ENCODE measurements at regions not wholly inside any gene's neighbourhood (a gene's known extent, or its start where the extent isn't known, plus 50 kb on each side); places are given as distances from the start of the nearest gene placed in this dataset.

- TF ChIP-seq CTCF (IDR thresholded peaks at IDR 0.05 in 8 of 11, conservative IDR thresholded peaks at IDR 0.05 in 3 of 11) = no peak
- TF ChIP-seq POLR2A (IDR thresholded peaks at IDR 0.05) = no peak
- TF ChIP-seq POLR2AphosphoS5 (IDR thresholded peaks at IDR 0.05) = no peak
- Histone ChIP-seq H3K9me3 (no peaks in the 10 kb centered on the region), H3K27ac (no peak overlapping the region), H3K4me3 (no peak overlapping the region), H3K27me3 (replicated peaks in 1 of 7) (no peaks in the 10 kb centered on the region), H3K36me3 (no peaks in the 10 kb centered on the region), H3K4me1 (no peaks in the 10 kb centered on the region)
- intact Hi-C loops (cut with DNase I; ENCODE audit: low total_unique reads) = no loop called here
- no peak for DNase-seq
- WGBS, 5 donors = 59 to 69% (median 61%) methylated on average over 6 of the region's 6 CpGs
Observed at GRCh38 chr10:121265360-121266123, 332.7 kb downstream of the FGFR2 start.

- Histone ChIP-seq H3K4me3 (no peak overlapping the region), H3K36me3 (no peaks in the 10 kb centered on the region), H3K9me3 (no peaks in the 10 kb centered on the region), H3K4me1 (no peaks in the 10 kb centered on the region), H3K27ac (no peak overlapping the region), H3K27me3 (replicated peaks in 1 of 7) (no peaks in the 10 kb centered on the region)
- TF ChIP-seq CTCF (IDR thresholded peaks at IDR 0.05 in 8 of 11, conservative IDR thresholded peaks at IDR 0.05 in 3 of 11) (no peak), POLR2A (IDR thresholded peaks at IDR 0.05) (no peak), POLR2AphosphoS5 (IDR thresholded peaks at IDR 0.05) (no peak)
- WGBS, 5 donors = 76 to 89% (median 80%) methylated on average over 5 of the region's 5 CpGs
- intact Hi-C loops (cut with DNase I; ENCODE audit: low total_unique reads) = no loop called here
- DNase-seq = no peak
Observed at GRCh38 chr10:121266370-121266769, 331.9 kb downstream of the FGFR2 start.

- intact Hi-C loops (cut with DNase I; ENCODE audit: low total_unique reads) = no loop called here
- H3K9me3 ChIP-seq = no peaks in the 10 kb centered on the region
- H3K27me3 ChIP-seq (replicated peaks in 1 of 7) = no peaks in the 10 kb centered on the region
- 83 to 92% (median 90%) methylated on average over 10 to 11 of the region's 11 CpGs for WGBS, 5 donors
- no peaks in the 10 kb centered on the region for H3K4me1 ChIP-seq
- no peak overlapping the region for H3K4me3 ChIP-seq
- H3K36me3 ChIP-seq = no peaks in the 10 kb centered on the region
- no peak overlapping the region for H3K27ac ChIP-seq
- DNase-seq = no peak
- TF ChIP-seq POLR2AphosphoS5 (IDR thresholded peaks at IDR 0.05) = no peak
- no peak for TF ChIP-seq CTCF (IDR thresholded peaks at IDR 0.05 in 8 of 11, conservative IDR thresholded peaks at IDR 0.05 in 3 of 11)
- no peak for TF ChIP-seq POLR2A (IDR thresholded peaks at IDR 0.05)
Observed at GRCh38 chr10:121267236-121268003, 330.8 kb downstream of the FGFR2 start.

GRCh38 chr10:121268363-121268762 is 329.9 kb downstream of the FGFR2 start:
- no peak overlapping the region for H3K4me3 ChIP-seq
- DNase-seq = no peak
- H3K27me3 ChIP-seq (replicated peaks in 1 of 7) = no peaks in the 10 kb centered on the region
- H3K4me1 ChIP-seq = no peaks in the 10 kb centered on the region
- no peaks in the 10 kb centered on the region for H3K36me3 ChIP-seq
- TF ChIP-seq POLR2AphosphoS5 (IDR thresholded peaks at IDR 0.05) (no peak), POLR2A (IDR thresholded peaks at IDR 0.05) (no peak), CTCF (IDR thresholded peaks at IDR 0.05 in 8 of 11, conservative IDR thresholded peaks at IDR 0.05 in 3 of 11) (no peak)
- intact Hi-C loops (cut with DNase I; ENCODE audit: low total_unique reads) = no loop called here
- H3K9me3 ChIP-seq = no peaks in the 10 kb centered on the region
- WGBS, 5 donors = 78 to 89% (median 80%) methylated on average over 5 of the region's 5 CpGs
- no peak overlapping the region for H3K27ac ChIP-seq
